ENCODE measurements at regions not wholly inside any gene's neighbourhood (a gene's known extent, or its start where the extent isn't known, plus 50 kb on each side); places are given as distances from the start of the nearest gene placed in this dataset.

GRCh38 chr12:113521708-113522107, 50.0 kb upstream of the LHX5 start:
- DNase-seq (ENCODE audit: low read depth): no peak

Measured in CMK (cell line).